ENCODE measurements at regions not wholly inside any gene's neighbourhood (a gene's known extent, or its start where the extent isn't known, plus 50 kb on each side); places are given as distances from the start of the nearest gene placed in this dataset.
A peak's percentile ranks its signal among the peaks of the same experiment; 100 is the strongest.

DNA sequence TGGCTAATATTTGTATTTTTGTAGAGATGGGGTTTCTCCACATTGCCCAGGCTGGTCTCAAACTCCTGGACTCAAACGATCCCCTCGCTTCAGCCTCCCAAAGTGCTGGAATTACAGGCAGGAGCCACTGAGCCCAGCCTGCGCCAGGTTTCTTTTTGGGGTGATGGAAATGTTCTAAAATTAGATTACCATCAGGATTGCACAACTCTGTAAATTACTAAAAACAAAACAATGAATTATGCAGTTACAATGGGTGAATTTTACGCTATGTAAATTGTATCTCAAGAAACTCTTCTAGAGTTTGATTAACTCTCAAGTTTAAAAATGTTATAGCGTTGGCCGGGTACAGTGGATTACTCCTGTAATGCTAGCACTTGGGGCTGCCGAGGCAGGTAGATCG is 118.9 kb upstream of the TBL1X start:
- Mint-ChIP-seq H3K27me3 (no peaks in the 10 kb centered on the region), H3K4me1 (peaks cover 12% of the 10 kb centered on the region), H3K9me3 (no peaks in the 10 kb centered on the region), H3K36me3 (ENCODE audit: low read depth) (no peaks in the 10 kb centered on the region), H3K27ac (no peak overlapping the region), H3K4me3 (no peak overlapping the region)
- ChIA-PET CTCF (no interaction called here), POLR2A (no interaction called here)
- intact Hi-C loops (cut with micrococcal nuclease), result loop anchor here (10.0 kb wide), 1 partner anchor 669 kb away; no protein-coding TSS in a partner anchor
- no peak for TF ChIP-seq CTCF (IDR thresholded peaks at IDR 0.05)
- ATAC-seq (ENCODE audit: low read depth) (no peak), DNase-seq (no peak)

GRCh38 chrX:9349572-9350494 is 115.0 kb upstream of the TBL1X start:
- Mint-ChIP-seq H3K36me3 (ENCODE audit: low read depth) (no peaks in the 10 kb centered on the region), H3K27me3 (no peaks in the 10 kb centered on the region), H3K9me3 (no peaks in the 10 kb centered on the region), H3K27ac (no peak overlapping the region), H3K4me1 (peaks cover 23% of the 10 kb centered on the region), H3K4me3 (no peak overlapping the region)
- no peak for ATAC-seq (ENCODE audit: low read depth)
- POLR2A ChIA-PET, result interaction anchor here (0.6 kb wide), 1 partner anchor 133 kb away, joined by 3 read pairs; no protein-coding TSS in a partner anchor
- DNase-seq, result no peak
- TF ChIP-seq CTCF (IDR thresholded peaks at IDR 0.05), result no peak
- intact Hi-C loops (cut with micrococcal nuclease), result loop anchor here (10.0 kb wide), 2 partner anchors 605 to 665 kb away; no protein-coding TSS in a partner anchor
- CTCF ChIA-PET, result no interaction called here

DNA sequence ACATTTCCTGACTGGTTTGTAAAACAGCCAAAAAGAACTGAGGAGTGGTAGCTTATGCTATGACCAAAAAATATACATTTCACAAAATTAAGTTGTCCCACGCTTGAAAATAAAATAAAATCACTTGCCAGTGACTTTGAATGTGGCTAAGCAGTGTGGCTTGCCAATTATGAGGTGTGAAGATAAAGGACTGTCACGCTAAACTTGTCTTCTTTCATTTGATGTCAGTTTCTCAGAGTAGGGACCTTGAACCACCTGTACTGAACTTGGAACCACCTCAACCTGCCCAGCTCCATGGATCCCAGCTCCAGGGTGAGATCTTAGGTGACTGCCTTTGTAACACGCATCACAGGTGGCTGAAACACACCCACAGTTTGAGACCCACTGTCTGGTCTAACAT is 113.7 kb upstream of the TBL1X start:
- intact Hi-C loops (cut with micrococcal nuclease), result loop anchor here (10.0 kb wide), 1 partner anchor 606 kb away; no protein-coding TSS in a partner anchor
- no peaks in the 10 kb centered on the region for H3K9me3 Mint-ChIP-seq
- TF ChIP-seq CTCF (IDR thresholded peaks at IDR 0.05), result no peak
- ATAC-seq (ENCODE audit: low read depth) (no peak), DNase-seq (no peak)
- H3K27me3 Mint-ChIP-seq, result no peaks in the 10 kb centered on the region
- CTCF ChIA-PET, result no interaction called here
- no peak overlapping the region for H3K4me3 Mint-ChIP-seq
- no peaks in the 10 kb centered on the region for H3K36me3 Mint-ChIP-seq (ENCODE audit: low read depth)
- POLR2A ChIA-PET, result no interaction called here
- H3K27ac Mint-ChIP-seq, result no peak overlapping the region
- H3K4me1 Mint-ChIP-seq, result peaks cover 27% of the 10 kb centered on the region

DNA sequence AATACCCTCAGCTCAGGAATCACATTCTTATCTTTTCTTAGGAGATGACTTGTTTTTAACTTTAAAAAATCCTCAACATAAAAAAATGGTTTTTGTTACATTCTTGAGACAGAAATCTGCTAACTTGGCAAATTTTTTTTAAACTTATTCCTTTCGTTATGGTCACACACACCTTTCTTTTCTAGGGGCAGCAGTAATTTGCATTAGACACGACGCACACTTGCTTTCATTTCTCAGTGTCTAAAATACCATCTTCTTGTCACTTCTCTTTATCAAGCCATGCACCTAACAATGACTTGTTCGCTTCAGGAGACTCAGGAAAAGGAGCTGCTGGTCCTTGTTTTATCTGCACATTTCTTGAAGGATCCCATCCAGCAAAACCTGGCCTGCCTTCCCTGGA is 112.6 kb upstream of the TBL1X start:
- no peak for DNase-seq
- CTCF ChIA-PET, result no interaction called here
- peak; percentile 61 for ATAC-seq (ENCODE audit: low read depth)
- H3K9me3 Mint-ChIP-seq, result no peaks in the 10 kb centered on the region
- no peak for TF ChIP-seq CTCF (IDR thresholded peaks at IDR 0.05)
- H3K27me3 Mint-ChIP-seq, result no peaks in the 10 kb centered on the region
- H3K4me3 Mint-ChIP-seq, result peak overlapping the region; percentile 70
- POLR2A ChIA-PET, result interaction anchor here (0.8 to 1.7 kb wide), 5 partner anchors 11 to 112 kb away, joined by 3 to 22 read pairs (median 5); no protein-coding TSS in a partner anchor
- H3K4me1 Mint-ChIP-seq, result peaks cover 27% of the 10 kb centered on the region
- peak overlapping the region; percentile 80 for H3K27ac Mint-ChIP-seq
- H3K36me3 Mint-ChIP-seq (ENCODE audit: low read depth), result no peaks in the 10 kb centered on the region
- intact Hi-C loops (cut with micrococcal nuclease), result loop anchor here (1.0 to 10.0 kb wide), 5 partner anchors 10 to 607 kb away; no protein-coding TSS in a partner anchor

GRCh38 chrX:9352694-9353411 is 112.0 kb upstream of the TBL1X start:
- Mint-ChIP-seq H3K4me3 (peak overlapping the region; percentile 70), H3K9me3 (no peaks in the 10 kb centered on the region), H3K27me3 (no peaks in the 10 kb centered on the region), H3K4me1 (peaks cover 27% of the 10 kb centered on the region), H3K27ac (peak overlapping the region; percentile 80), H3K36me3 (ENCODE audit: low read depth) (no peaks in the 10 kb centered on the region)
- no peak for DNase-seq
- intact Hi-C loops (cut with micrococcal nuclease), result loop anchor here (1.0 to 10.0 kb wide), 5 partner anchors 11 to 608 kb away; no protein-coding TSS in a partner anchor
- ATAC-seq (ENCODE audit: low read depth), result peak; percentile 71
- ChIA-PET CTCF (no interaction called here), POLR2A (interaction anchor here (0.8 to 1.7 kb wide), 5 partner anchors 12 to 111 kb away, joined by 3 to 22 read pairs (median 5); no protein-coding TSS in a partner anchor)
- no peak for TF ChIP-seq CTCF (IDR thresholded peaks at IDR 0.05)

All from activated B cell treated with CpG ODN at 0.5 μM for 24 hours (primary cell).